Erythroblast (primary cell): ENCODE measurements at regions not wholly inside any gene's neighbourhood (a gene's known extent, or its start where the extent isn't known, plus 50 kb on each side); places are given as distances from the start of the nearest gene placed in this dataset.

ENCODE experiments used
- DNase-seq, 2 experiments: peaks; one replicate each; lab custom pipeline; 2025; lab: John Stamatoyannopoulos, UW
- GATA1 ChIP-seq: IDR thresholded peaks from 2 replicates; pipeline ENCODE4 v1.6.1; 2011; ENCODE audit warnings: low read depth, mild to moderate bottlenecking, control low read depth, low read length, moderate library complexity
- POLR2A ChIP-seq: IDR thresholded peaks from 2 replicates; pipeline ENCODE4 v1.6.1; 2011; ENCODE audit warnings: mild to moderate bottlenecking, low read length

- TF ChIP-seq POLR2A (no peak), GATA1 (no peak)
- no peak for DNase-seq
Observed at GRCh38 chr2:7971248-7971647, 710.6 kb upstream of the ID2 start.

- TF ChIP-seq GATA1 (no peak), POLR2A (no peak)
- no peak for DNase-seq
Observed at GRCh38 chr2:7971841-7972240, 710.0 kb upstream of the ID2 start.

GRCh38 chr2:7972670-7973069, 709.2 kb upstream of the ID2 start:
- no peak for DNase-seq
- TF ChIP-seq GATA1 (no peak), POLR2A (no peak)

- no peak for DNase-seq
- no peak for TF ChIP-seq POLR2A
- no peak for TF ChIP-seq GATA1
Observed at GRCh38 chr2:7973801-7974480, 707.9 kb upstream of the ID2 start.

GRCh38 chr2:7974936-7975335, 706.9 kb upstream of the ID2 start:
- no peak for DNase-seq
- no peak for TF ChIP-seq GATA1
- TF ChIP-seq POLR2A: no peak

- TF ChIP-seq GATA1 (no peak), POLR2A (no peak)
- DNase-seq: no peak
Observed at GRCh38 chr2:7976206-7976605, 705.6 kb upstream of the ID2 start.

GRCh38 chr2:7977981-7978380, 703.9 kb upstream of the ID2 start:
- no peak for TF ChIP-seq GATA1
- TF ChIP-seq POLR2A: no peak
- DNase-seq: no peak

- no peak for DNase-seq
- TF ChIP-seq GATA1 (no peak), POLR2A (no peak)
Observed at GRCh38 chr2:7982054-7982453, 699.8 kb upstream of the ID2 start.

GRCh38 chr2:7983451-7983850, 698.4 kb upstream of the ID2 start:
- TF ChIP-seq GATA1: no peak
- no peak for TF ChIP-seq POLR2A

GRCh38 chr2:7983912-7984311, 697.9 kb upstream of the ID2 start:
- no peak for DNase-seq

More at GRCh38 chr2:7983451-7983850, 698.4 kb upstream of the ID2 start:
- DNase-seq: no peak

GRCh38 chr2:7984693-7985353, 697.0 kb upstream of the ID2 start:
- no peak for DNase-seq
- TF ChIP-seq POLR2A: no peak
- no peak for TF ChIP-seq GATA1

More at GRCh38 chr2:7983912-7984311, 697.9 kb upstream of the ID2 start:
- TF ChIP-seq POLR2A: no peak
- TF ChIP-seq GATA1: no peak

- no peak for DNase-seq
- TF ChIP-seq POLR2A (no peak), GATA1 (no peak)
Observed at GRCh38 chr2:7986431-7986830, 695.4 kb upstream of the ID2 start.

- no peak for DNase-seq
- TF ChIP-seq GATA1 (no peak), POLR2A (no peak)
Observed at GRCh38 chr2:7987992-7988391, 693.9 kb upstream of the ID2 start.

GRCh38 chr2:7988440-7988839, 693.4 kb upstream of the ID2 start:
- TF ChIP-seq POLR2A (no peak), GATA1 (no peak)

More at GRCh38 chr2:7988440-7988839, 693.4 kb upstream of the ID2 start:
- DNase-seq: no peak
